ENCODE measurements at regions not wholly inside any gene's neighbourhood (a gene's known extent, or its start where the extent isn't known, plus 50 kb on each side); places are given as distances from the start of the nearest gene placed in this dataset.

GRCh38 chr13:97639236-97639635 lies 205.3 kb downstream of the RAP2A start:
- Mint-ChIP-seq H3K9me3 (peaks cover 0 to 2% (median 0%) of the 10 kb centered on the region in 7 donors), H3K27me3 (peaks cover 4% of the 10 kb centered on the region), H3K4me3 (no peak overlapping the region), H3K27ac (no peak overlapping the region), H3K36me3 (no peaks in the 10 kb centered on the region), H3K4me1 (no peaks in the 10 kb centered on the region)
- peaks cover 4% of the 10 kb centered on the region for H3K27me3 ChIP-seq (ENCODE audit: control insufficient read depth, insufficient read depth, low read length)
- H3K4me1 ChIP-seq (ENCODE audit: control insufficient read depth, insufficient read depth, low read length, poor library complexity, severe bottlenecking): no peaks in the 10 kb centered on the region
- DNase-seq: no peak
- no peak overlapping the region for H3K27ac ChIP-seq (ENCODE audit: insufficient read depth, low read length, poor library complexity, severe bottlenecking)
- no peaks in the 10 kb centered on the region for H3K9me3 ChIP-seq (ENCODE audit: control insufficient read depth in 2 of 2, low read length in 2 of 2)
- H3K36me3 ChIP-seq (ENCODE audit: control insufficient read depth, insufficient read depth, low read length): no peaks in the 10 kb centered on the region
- no peak overlapping the region for H3K4me3 ChIP-seq (ENCODE audit: low read depth, low read length)
- ATAC-seq (ENCODE audit: low read depth in 2 of 2): no peak

- Histone ChIP-seq H3K4me3 (ENCODE audit: low read depth, low read length) (no peak overlapping the region), H3K9me3 (ENCODE audit: control insufficient read depth in 2 of 2, low read length in 2 of 2) (no peaks in the 10 kb centered on the region), H3K27me3 (ENCODE audit: control insufficient read depth, insufficient read depth, low read length) (peaks cover 4% of the 10 kb centered on the region), H3K27ac (ENCODE audit: insufficient read depth, low read length, poor library complexity, severe bottlenecking) (no peak overlapping the region), H3K4me1 (ENCODE audit: control insufficient read depth, insufficient read depth, low read length, poor library complexity, severe bottlenecking) (no peaks in the 10 kb centered on the region), H3K36me3 (ENCODE audit: control insufficient read depth, insufficient read depth, low read length) (no peaks in the 10 kb centered on the region)
- Mint-ChIP-seq H3K9me3 (peaks cover 0 to 2% (median 0%) of the 10 kb centered on the region in 7 donors), H3K4me3 (no peak overlapping the region), H3K27me3 (no peaks in the 10 kb centered on the region), H3K36me3 (no peaks in the 10 kb centered on the region), H3K27ac (no peak overlapping the region), H3K4me1 (no peaks in the 10 kb centered on the region)
- ATAC-seq (ENCODE audit: low read depth in 2 of 2): no peak
- no peak for DNase-seq
Measured at GRCh38 chr13:97640268-97640667, 206.3 kb downstream of the RAP2A start.

GRCh38 chr13:97648171-97648880 lies 214.4 kb downstream of the RAP2A start:
- H3K36me3 Mint-ChIP-seq: no peaks in the 10 kb centered on the region
- H3K9me3 Mint-ChIP-seq: peaks cover 0 to 2% (median 0%) of the 10 kb centered on the region in 7 donors
- Histone ChIP-seq H3K36me3 (ENCODE audit: control insufficient read depth, insufficient read depth, low read length) (no peaks in the 10 kb centered on the region), H3K9me3 (ENCODE audit: control insufficient read depth in 2 of 2, low read length in 2 of 2) (no peaks in the 10 kb centered on the region), H3K4me1 (ENCODE audit: control insufficient read depth, insufficient read depth, low read length, poor library complexity, severe bottlenecking) (no peaks in the 10 kb centered on the region), H3K27ac (ENCODE audit: insufficient read depth, low read length, poor library complexity, severe bottlenecking) (no peak overlapping the region), H3K27me3 (ENCODE audit: control insufficient read depth, insufficient read depth, low read length) (no peaks in the 10 kb centered on the region), H3K4me3 (ENCODE audit: low read depth, low read length) (no peak overlapping the region)
- H3K4me3 Mint-ChIP-seq: no peak overlapping the region
- no peak for ATAC-seq (ENCODE audit: low read depth in 2 of 2)
- H3K27ac Mint-ChIP-seq: no peak overlapping the region
- DNase-seq: no peak
- no peaks in the 10 kb centered on the region for H3K4me1 Mint-ChIP-seq
- no peaks in the 10 kb centered on the region for H3K27me3 Mint-ChIP-seq

GRCh38 chr13:97648881-97649224 lies 214.9 kb downstream of the RAP2A start:
- no peaks in the 10 kb centered on the region for H3K4me1 Mint-ChIP-seq
- no peak for ATAC-seq (ENCODE audit: low read depth in 2 of 2)
- H3K36me3 Mint-ChIP-seq: no peaks in the 10 kb centered on the region

GRCh38 chr13:97653443-97654140 lies 219.6 kb downstream of the RAP2A start:
- Mint-ChIP-seq H3K36me3 (no peaks in the 10 kb centered on the region), H3K27me3 (peaks cover 5% of the 10 kb centered on the region), H3K27ac (no peak overlapping the region), H3K4me3 (no peak overlapping the region), H3K9me3 (peaks cover 0 to 5% (median 0%) of the 10 kb centered on the region in 7 donors), H3K4me1 (no peaks in the 10 kb centered on the region)
- Histone ChIP-seq H3K27me3 (ENCODE audit: control insufficient read depth, insufficient read depth, low read length) (no peaks in the 10 kb centered on the region), H3K27ac (ENCODE audit: insufficient read depth, low read length, poor library complexity, severe bottlenecking) (no peak overlapping the region), H3K4me3 (ENCODE audit: low read depth, low read length) (no peak overlapping the region), H3K9me3 (ENCODE audit: control insufficient read depth in 2 of 2, low read length in 2 of 2) (no peaks in the 10 kb centered on the region), H3K4me1 (ENCODE audit: control insufficient read depth, insufficient read depth, low read length, poor library complexity, severe bottlenecking) (no peaks in the 10 kb centered on the region), H3K36me3 (ENCODE audit: control insufficient read depth, insufficient read depth, low read length) (no peaks in the 10 kb centered on the region)
- DNase-seq (no peak), ATAC-seq (ENCODE audit: low read depth in 2 of 2) (no peak)

More at GRCh38 chr13:97648881-97649224, 214.9 kb downstream of the RAP2A start:
- Histone ChIP-seq H3K27me3 (ENCODE audit: control insufficient read depth, insufficient read depth, low read length) (no peaks in the 10 kb centered on the region), H3K4me1 (ENCODE audit: control insufficient read depth, insufficient read depth, low read length, poor library complexity, severe bottlenecking) (no peaks in the 10 kb centered on the region), H3K36me3 (ENCODE audit: control insufficient read depth, insufficient read depth, low read length) (no peaks in the 10 kb centered on the region), H3K27ac (ENCODE audit: insufficient read depth, low read length, poor library complexity, severe bottlenecking) (no peak overlapping the region), H3K9me3 (ENCODE audit: control insufficient read depth in 2 of 2, low read length in 2 of 2) (no peaks in the 10 kb centered on the region), H3K4me3 (ENCODE audit: low read depth, low read length) (no peak overlapping the region)
- Mint-ChIP-seq H3K27me3 (no peaks in the 10 kb centered on the region), H3K9me3 (peaks cover 0 to 2% (median 0%) of the 10 kb centered on the region in 7 donors), H3K27ac (no peak overlapping the region), H3K4me3 (no peak overlapping the region)
- no peak for DNase-seq

- peaks cover 0 to 5% (median 0%) of the 10 kb centered on the region in 7 donors for H3K9me3 Mint-ChIP-seq
- Histone ChIP-seq H3K4me1 (ENCODE audit: control insufficient read depth, insufficient read depth, low read length, poor library complexity, severe bottlenecking) (no peaks in the 10 kb centered on the region), H3K9me3 (ENCODE audit: control insufficient read depth in 2 of 2, low read length in 2 of 2) (no peaks in the 10 kb centered on the region), H3K36me3 (ENCODE audit: control insufficient read depth, insufficient read depth, low read length) (no peaks in the 10 kb centered on the region), H3K27me3 (ENCODE audit: control insufficient read depth, insufficient read depth, low read length) (no peaks in the 10 kb centered on the region), H3K4me3 (ENCODE audit: low read depth, low read length) (no peak overlapping the region), H3K27ac (ENCODE audit: insufficient read depth, low read length, poor library complexity, severe bottlenecking) (no peak overlapping the region)
- peaks cover 6% of the 10 kb centered on the region for H3K27me3 Mint-ChIP-seq
- no peak for ATAC-seq (ENCODE audit: low read depth in 2 of 2)
- no peaks in the 10 kb centered on the region for H3K4me1 Mint-ChIP-seq
- DNase-seq: no peak
- no peaks in the 10 kb centered on the region for H3K36me3 Mint-ChIP-seq
- H3K27ac Mint-ChIP-seq: no peak overlapping the region
- no peak overlapping the region for H3K4me3 Mint-ChIP-seq
Measured at GRCh38 chr13:97654236-97654635, 220.3 kb downstream of the RAP2A start.

- Mint-ChIP-seq H3K4me1 (no peaks in the 10 kb centered on the region), H3K36me3 (no peaks in the 10 kb centered on the region), H3K27ac (no peak overlapping the region), H3K27me3 (peaks cover 10% of the 10 kb centered on the region), H3K4me3 (no peak overlapping the region), H3K9me3 (peaks cover 0 to 5% (median 0%) of the 10 kb centered on the region in 7 donors)
- Histone ChIP-seq H3K9me3 (ENCODE audit: control insufficient read depth in 2 of 2, low read length in 2 of 2) (no peaks in the 10 kb centered on the region), H3K27ac (ENCODE audit: insufficient read depth, low read length, poor library complexity, severe bottlenecking) (no peak overlapping the region), H3K36me3 (ENCODE audit: control insufficient read depth, insufficient read depth, low read length) (no peaks in the 10 kb centered on the region), H3K4me3 (ENCODE audit: low read depth, low read length) (no peak overlapping the region), H3K4me1 (ENCODE audit: control insufficient read depth, insufficient read depth, low read length, poor library complexity, severe bottlenecking) (no peaks in the 10 kb centered on the region), H3K27me3 (ENCODE audit: control insufficient read depth, insufficient read depth, low read length) (no peaks in the 10 kb centered on the region)
- DNase-seq (no peak), ATAC-seq (ENCODE audit: low read depth in 2 of 2) (no peak)
Measured at GRCh38 chr13:97658556-97658955, 224.6 kb downstream of the RAP2A start.

GRCh38 chr13:97659602-97660001 lies 225.6 kb downstream of the RAP2A start:
- no peaks in the 10 kb centered on the region for H3K4me1 ChIP-seq (ENCODE audit: control insufficient read depth, insufficient read depth, low read length, poor library complexity, severe bottlenecking)
- no peaks in the 10 kb centered on the region for H3K36me3 ChIP-seq (ENCODE audit: control insufficient read depth, insufficient read depth, low read length)
- Mint-ChIP-seq H3K9me3 (peaks cover 0 to 5% (median 0%) of the 10 kb centered on the region in 7 donors), H3K27ac (no peak overlapping the region), H3K4me1 (no peaks in the 10 kb centered on the region), H3K36me3 (no peaks in the 10 kb centered on the region), H3K4me3 (no peak overlapping the region), H3K27me3 (peaks cover 10% of the 10 kb centered on the region)
- ATAC-seq (ENCODE audit: low read depth in 2 of 2) (no peak), DNase-seq (no peak)
- no peak overlapping the region for H3K4me3 ChIP-seq (ENCODE audit: low read depth, low read length)
- no peak overlapping the region for H3K27ac ChIP-seq (ENCODE audit: insufficient read depth, low read length, poor library complexity, severe bottlenecking)
- no peaks in the 10 kb centered on the region for H3K9me3 ChIP-seq (ENCODE audit: control insufficient read depth in 2 of 2, low read length in 2 of 2)
- H3K27me3 ChIP-seq (ENCODE audit: control insufficient read depth, insufficient read depth, low read length): no peaks in the 10 kb centered on the region

All from CD4-positive, CD25-positive, alpha-beta regulatory T cell (primary cell).